Hepatocyte (in vitro differentiated cells): ENCODE measurements at regions not wholly inside any gene's neighbourhood (a gene's known extent, or its start where the extent isn't known, plus 50 kb on each side); places are given as distances from the start of the nearest gene placed in this dataset.

Source experiments
- DNase-seq: peaks from one replicate; pipeline ENCODE4 v3.0.0-alpha.2; 2016; ENCODE audit warnings: low spot score
- H2AFZ ChIP-seq: fragments of 200-600 bp; sonication (generic); 2 replicates; pipeline ENCODE4 v1.6.0; 2016; ENCODE audit warnings: antibody characterized with exemption, mild to moderate bottlenecking
- H3K27ac ChIP-seq: fragments of 200-600 bp; sonication (generic); 2 replicates; pipeline ENCODE4 v1.5.1; 2016; ENCODE audit warnings: mild to moderate bottlenecking
- H3K27me3 ChIP-seq: fragments of 200-600 bp; sonication (generic); 2 replicates; pipeline ENCODE4 v1.6.1; 2016
- H3K36me3 ChIP-seq: fragments of 200-600 bp; sonication (generic); replicated peaks from 2 replicates; pipeline ENCODE4 v1.5.1; 2016; ENCODE audit warnings: low read depth; ENCODE audit not compliant: insufficient read depth
- H3K4me1 ChIP-seq: fragments of 200-600 bp; sonication (generic); 2 replicates; pipeline ENCODE4 v1.5.1; 2016; ENCODE audit warnings: mild to moderate bottlenecking, moderate library complexity; ENCODE audit not compliant: insufficient read depth
- H3K4me2 ChIP-seq: fragments of 200-600 bp; sonication (generic); 2 replicates; pipeline ENCODE4 v1.6.0; 2016
- H3K4me3 ChIP-seq: fragments of 200-600 bp; sonication (generic); 2 replicates; pipeline ENCODE4 v1.5.1; 2016; ENCODE audit warnings: mild to moderate bottlenecking
- H3K79me2 ChIP-seq: fragments of 200-600 bp; sonication (generic); 2 replicates; pipeline ENCODE4 v1.6.0; 2017; ENCODE audit warnings: mild to moderate bottlenecking
- H3K9me2 ChIP-seq: fragments of 200-600 bp; sonication (generic); replicated peaks from 2 replicates; pipeline ENCODE4 v1.6.0; 2017; ENCODE audit warnings: mild to moderate bottlenecking; ENCODE audit not compliant: insufficient read depth
- H3K9me3 ChIP-seq: fragments of 200-600 bp; sonication (generic); 2 replicates; pipeline ENCODE4 v1.5.1; 2016; ENCODE audit warnings: low read depth, mild to moderate bottlenecking
- H4K20me1 ChIP-seq: fragments of 200-600 bp; sonication (generic); 2 replicates; pipeline ENCODE4 v1.6.0; 2016; ENCODE audit warnings: mild to moderate bottlenecking; ENCODE audit not compliant: insufficient read depth, poor library complexity, severe bottlenecking
- CTCF ChIP-seq: fragments of 200-600 bp; sonication (generic); IDR thresholded peaks from 2 replicates; pipeline ENCODE4 v1.5.1; 2016; ENCODE audit warnings: antibody characterized with exemption, mild to moderate bottlenecking; ENCODE audit not compliant: poor library complexity
- EZH2 ChIP-seq: fragments of 200-600 bp; sonication (generic); IDR thresholded peaks from 2 replicates; pipeline ENCODE4 v1.6.1; 2016; ENCODE audit warnings: antibody characterized with exemption, mild to moderate bottlenecking, borderline replicate concordance
- EZH2phosphoT487 ChIP-seq: fragments of 200-600 bp; sonication (generic); IDR thresholded peaks from one replicate; pipeline ENCODE4 v1.6.1; 2018; ENCODE audit warnings: antibody characterized with exemption, mild to moderate bottlenecking, low read depth, moderate library complexity; ENCODE audit not compliant: unreplicated experiment, severe bottlenecking
- WGBS: methylation state at CpG from one replicate; pipeline ENCODE4 v1.1.6; 2016; ENCODE audit warnings: low lambda C conversion rate; ENCODE audit errors: missing lambda C conversion rate; 5-methylcytosine and 5-hydroxymethylcytosine counted together

DNA sequence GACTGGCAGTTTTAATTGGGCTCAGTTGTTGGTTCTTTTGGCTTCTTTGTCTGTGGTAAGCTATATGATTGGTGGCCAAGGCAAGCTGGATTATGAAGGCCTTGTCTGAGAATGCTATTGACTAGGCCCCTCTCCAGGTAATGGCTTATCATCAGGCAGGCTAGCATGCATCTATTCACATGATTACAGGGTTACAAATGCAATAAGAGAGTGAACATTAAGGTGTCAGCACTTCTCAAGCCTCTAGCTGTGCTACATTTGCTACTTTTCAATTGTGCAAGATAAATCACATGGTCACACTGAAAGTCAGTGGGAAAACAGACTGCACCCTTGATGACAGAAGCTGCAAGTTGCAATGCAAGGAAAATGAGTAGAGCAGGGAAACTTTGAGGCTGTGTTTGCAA, 550.9 kb upstream of the TMPRSS15 start:
- peaks cover 8% of the 10 kb centered on the region for H3K4me1 ChIP-seq
- no peak overlapping the region for H2AFZ ChIP-seq
- no peak for TF ChIP-seq EZH2phosphoT487
- no peak for TF ChIP-seq CTCF
- TF ChIP-seq EZH2 = no peak
- peak overlapping the region; percentile 76 for H3K27ac ChIP-seq
- no peaks in the 10 kb centered on the region for H3K36me3 ChIP-seq
- no peak overlapping the region for H3K4me2 ChIP-seq
- H3K27me3 ChIP-seq = no peaks in the 10 kb centered on the region
- H3K79me2 ChIP-seq = no peaks in the 10 kb centered on the region
- H4K20me1 ChIP-seq = no peaks in the 10 kb centered on the region
- no peaks in the 10 kb centered on the region for H3K9me2 ChIP-seq
- peak; percentile 55 for DNase-seq
- H3K4me3 ChIP-seq = no peak overlapping the region
- no peaks in the 10 kb centered on the region for H3K9me3 ChIP-seq

GRCh38 chr21:18959817-18960216, 556.2 kb upstream of the TMPRSS15 start:
- H3K4me1 ChIP-seq = no peaks in the 10 kb centered on the region
- TF ChIP-seq EZH2phosphoT487 (no peak), CTCF (no peak), EZH2 (no peak)
- no peaks in the 10 kb centered on the region for H3K36me3 ChIP-seq
- H3K27me3 ChIP-seq = no peaks in the 10 kb centered on the region
- H4K20me1 ChIP-seq = no peaks in the 10 kb centered on the region
- no peaks in the 10 kb centered on the region for H3K9me3 ChIP-seq
- WGBS = 84% methylated on average over 3 of the region's 3 CpGs
- H3K4me3 ChIP-seq = no peak overlapping the region
- no peaks in the 10 kb centered on the region for H3K9me2 ChIP-seq
- no peaks in the 10 kb centered on the region for H3K79me2 ChIP-seq
- DNase-seq = no peak
- H3K4me2 ChIP-seq = no peak overlapping the region
- H2AFZ ChIP-seq = no peak overlapping the region
- no peak overlapping the region for H3K27ac ChIP-seq

- no peaks in the 10 kb centered on the region for H3K4me1 ChIP-seq
- no peaks in the 10 kb centered on the region for H3K9me2 ChIP-seq
- H3K27me3 ChIP-seq = no peaks in the 10 kb centered on the region
- no peak for DNase-seq
- no peaks in the 10 kb centered on the region for H3K79me2 ChIP-seq
- no peak overlapping the region for H3K4me2 ChIP-seq
- no peak for TF ChIP-seq EZH2
- TF ChIP-seq EZH2phosphoT487 = no peak
- TF ChIP-seq CTCF = no peak
- WGBS = 77% methylated on average over 3 of the region's 3 CpGs
- no peak overlapping the region for H2AFZ ChIP-seq
- no peak overlapping the region for H3K4me3 ChIP-seq
- no peak overlapping the region for H3K27ac ChIP-seq
- H3K36me3 ChIP-seq = no peaks in the 10 kb centered on the region
- no peaks in the 10 kb centered on the region for H3K9me3 ChIP-seq
- no peaks in the 10 kb centered on the region for H4K20me1 ChIP-seq
These were observed 556.7 kb upstream of the TMPRSS15 start for GRCh38 chr21:18960306-18960705.

- Histone ChIP-seq H2AFZ (no peak overlapping the region), H3K27me3 (no peaks in the 10 kb centered on the region), H4K20me1 (no peaks in the 10 kb centered on the region), H3K36me3 (no peaks in the 10 kb centered on the region), H3K9me3 (no peaks in the 10 kb centered on the region), H3K4me1 (no peaks in the 10 kb centered on the region), H3K4me3 (no peak overlapping the region), H3K9me2 (no peaks in the 10 kb centered on the region), H3K27ac (no peak overlapping the region), H3K4me2 (no peak overlapping the region), H3K79me2 (no peaks in the 10 kb centered on the region)
- DNase-seq = no peak
- TF ChIP-seq EZH2phosphoT487 (no peak), CTCF (no peak), EZH2 (no peak)
- 46% methylated on average over 1 of the region's 1 CpG for WGBS
These were observed 566.8 kb upstream of the TMPRSS15 start for GRCh38 chr21:18970416-18970815.
